MCF 10A (cell line): ENCODE measurements at regions not wholly inside any gene's neighbourhood (a gene's known extent, or its start where the extent isn't known, plus 50 kb on each side); places are given as distances from the start of the nearest gene placed in this dataset.
"Not testable (repeated sequence)": the region's sequence is repeated elsewhere in the genome, so short reads cannot be mapped to it uniquely, and the experiment has no call there.

Experiments
- BruUV-seq: library from RNA; stranded (reverse); fragments of 400-500 nt; replicated peaks from 2 replicates; lab custom pipeline; 2021; lab: Mats Ljungman, UMichigan
- CTCF ChIA-PET: fragments of 300-600 bp; sonication (Branson Sonifier 250); formaldehyde crosslinking; extraction: SDS; loops from one replicate; lab custom pipeline; 2021; ENCODE audit warnings: antibody characterized with exemption, inconsistent platforms; lab: Yijun Ruan, JAX
- POLR2A ChIA-PET: fragments of 300-600, 350-650 bp; sonication (Branson Sonifier 250); formaldehyde crosslinking; extraction: SDS; loops from one replicate; lab custom pipeline; 2020; ENCODE audit warnings: antibody characterized with exemption, inconsistent platforms; lab: Yijun Ruan, JAX
- DNase-seq: peaks from one replicate; pipeline ENCODE4 v3.0.0-alpha.2; 2018; ENCODE audit not compliant: unreplicated experiment
- H3K27ac Mint-ChIP-seq: one replicate; pipeline ENCODE4 v1.8.0; 2022; ENCODE audit warnings: mild to moderate bottlenecking, low read depth, mixed read lengths; ENCODE audit not compliant: unreplicated experiment
- H3K27me3 Mint-ChIP-seq: one replicate; pipeline ENCODE4 v1.8.0; 2022; ENCODE audit warnings: mixed read lengths; ENCODE audit not compliant: insufficient read depth, unreplicated experiment
- H3K36me3 Mint-ChIP-seq: one replicate; pipeline ENCODE4 v1.8.0; 2022; ENCODE audit warnings: mild to moderate bottlenecking, moderate library complexity, mixed read lengths; ENCODE audit not compliant: insufficient read depth, unreplicated experiment
- H3K4me1 Mint-ChIP-seq: one replicate; pipeline ENCODE4 v1.8.0; 2022; ENCODE audit warnings: mixed read lengths; ENCODE audit not compliant: insufficient read depth, unreplicated experiment
- H3K4me3 Mint-ChIP-seq: one replicate; pipeline ENCODE4 v1.8.0; 2022; ENCODE audit warnings: mild to moderate bottlenecking, moderate library complexity, mixed read lengths; ENCODE audit not compliant: unreplicated experiment
- H3K9me3 Mint-ChIP-seq: one replicate; pipeline ENCODE4 v1.8.0; 2022; ENCODE audit warnings: mixed read lengths; ENCODE audit not compliant: unreplicated experiment
- intact Hi-C: fragments of 100-400 bp; cut with micrococcal nuclease; formaldehyde crosslinking; loops from 2 replicates; pipeline ENCODE4 v1.14.1; 2022
- TF ChIP-seq, protein P1 (sequence below): fragments of 200-600 bp; IDR thresholded peaks from one replicate; pipeline ENCODE4 v1.8.0; 2022; ENCODE audit warnings: antibody characterized with exemption, mild to moderate bottlenecking; ENCODE audit not compliant: unreplicated experiment

DNA sequence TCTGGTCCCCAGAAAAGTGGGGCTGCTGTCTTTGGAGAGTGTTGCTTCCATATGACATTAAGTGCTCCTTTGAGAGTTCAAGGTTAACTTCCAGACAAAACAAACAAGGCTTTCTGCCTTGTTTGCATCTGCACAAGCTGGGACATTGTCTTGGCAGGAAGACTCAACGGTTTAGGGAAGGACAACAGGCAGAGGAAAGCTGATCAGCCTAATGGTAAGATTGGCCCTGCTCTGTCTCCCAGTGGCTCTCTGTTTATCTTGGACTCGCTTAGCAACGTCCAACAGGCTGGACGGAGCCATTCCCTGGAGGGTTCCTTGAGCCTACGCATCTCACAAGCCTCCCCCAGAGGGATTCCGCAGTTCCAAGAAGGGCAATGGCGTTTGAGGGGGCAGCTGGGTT, 62.2 kb upstream of the SLC44A3 start:
- TF ChIP-seq, protein P1, sequence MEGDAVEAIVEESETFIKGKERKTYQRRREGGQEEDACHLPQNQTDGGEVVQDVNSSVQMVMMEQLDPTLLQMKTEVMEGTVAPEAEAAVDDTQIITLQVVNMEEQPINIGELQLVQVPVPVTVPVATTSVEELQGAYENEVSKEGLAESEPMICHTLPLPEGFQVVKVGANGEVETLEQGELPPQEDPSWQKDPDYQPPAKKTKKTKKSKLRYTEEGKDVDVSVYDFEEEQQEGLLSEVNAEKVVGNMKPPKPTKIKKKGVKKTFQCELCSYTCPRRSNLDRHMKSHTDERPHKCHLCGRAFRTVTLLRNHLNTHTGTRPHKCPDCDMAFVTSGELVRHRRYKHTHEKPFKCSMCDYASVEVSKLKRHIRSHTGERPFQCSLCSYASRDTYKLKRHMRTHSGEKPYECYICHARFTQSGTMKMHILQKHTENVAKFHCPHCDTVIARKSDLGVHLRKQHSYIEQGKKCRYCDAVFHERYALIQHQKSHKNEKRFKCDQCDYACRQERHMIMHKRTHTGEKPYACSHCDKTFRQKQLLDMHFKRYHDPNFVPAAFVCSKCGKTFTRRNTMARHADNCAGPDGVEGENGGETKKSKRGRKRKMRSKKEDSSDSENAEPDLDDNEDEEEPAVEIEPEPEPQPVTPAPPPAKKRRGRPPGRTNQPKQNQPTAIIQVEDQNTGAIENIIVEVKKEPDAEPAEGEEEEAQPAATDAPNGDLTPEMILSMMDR, result no peak
- H3K36me3 Mint-ChIP-seq, result no peaks in the 10 kb centered on the region
- no TSS peak for BruUV-seq
- H3K4me1 Mint-ChIP-seq, result peaks cover 8% of the 10 kb centered on the region
- H3K4me3 Mint-ChIP-seq, result no peak overlapping the region
- DNase-seq, result no peak
- peaks cover 8% of the 10 kb centered on the region for H3K9me3 Mint-ChIP-seq
- ChIA-PET POLR2A (no interaction called here), CTCF (no interaction called here)
- intact Hi-C loops, result no loop called here
- H3K27ac Mint-ChIP-seq, result no peak overlapping the region
- H3K27me3 Mint-ChIP-seq, result no peaks in the 10 kb centered on the region

DNA sequence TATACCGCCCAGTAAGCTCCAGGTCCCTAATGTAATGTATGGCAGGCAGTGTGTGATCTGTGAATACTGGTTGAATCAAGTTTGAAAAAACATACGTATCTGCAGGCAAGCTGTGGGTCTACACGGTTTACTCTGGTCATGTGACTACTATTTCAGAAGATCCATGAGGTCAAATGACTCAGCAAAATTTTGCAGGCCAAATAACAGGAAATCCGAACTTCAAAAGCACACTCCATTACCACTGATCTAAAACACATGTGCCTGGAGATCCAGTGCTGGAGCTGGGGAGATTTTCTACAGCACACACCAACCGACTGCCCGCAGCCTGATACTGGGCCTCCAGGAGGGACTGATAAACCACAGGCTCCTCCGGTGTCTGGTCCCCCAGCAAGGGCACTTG, 64.5 kb upstream of the SLC44A3 start:
- DNase-seq, result peak; percentile 39
- H3K9me3 Mint-ChIP-seq, result peaks cover 8% of the 10 kb centered on the region
- no TSS peak for BruUV-seq
- TF ChIP-seq, protein P1, result no peak
- H3K4me3 Mint-ChIP-seq, result no peak overlapping the region
- no peaks in the 10 kb centered on the region for H3K36me3 Mint-ChIP-seq
- intact Hi-C loops, result no loop called here
- ChIA-PET POLR2A (interaction anchor here (1.4 kb wide), 1 partner anchor 11 kb away, joined by 3 read pairs; no protein-coding TSS in a partner anchor), CTCF (interaction anchor here (1.5 kb wide), 1 partner anchor 20 kb away, joined by 3 read pairs; no protein-coding TSS in a partner anchor)
- no peak overlapping the region for H3K27ac Mint-ChIP-seq
- H3K27me3 Mint-ChIP-seq, result no peaks in the 10 kb centered on the region
- peaks cover 8% of the 10 kb centered on the region for H3K4me1 Mint-ChIP-seq

DNA sequence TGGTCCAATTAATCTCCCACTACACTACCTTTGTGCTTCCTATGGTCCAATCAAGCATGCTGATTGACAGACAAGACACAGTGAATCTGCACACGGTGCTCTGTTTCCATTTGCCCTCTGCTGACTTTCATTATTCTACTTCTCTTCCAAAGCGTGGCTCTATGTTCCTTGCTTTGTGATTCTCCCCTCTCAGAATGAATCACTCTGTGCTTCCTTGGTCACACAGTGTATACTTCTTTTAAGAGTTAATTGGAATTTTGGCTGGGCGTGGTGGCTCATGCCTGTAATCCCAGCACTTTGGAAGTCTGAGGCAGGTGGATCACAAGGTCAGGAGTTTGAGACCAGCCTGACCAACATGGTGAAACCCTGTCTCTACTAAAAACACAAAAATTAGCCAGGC, 65.1 kb upstream of the SLC44A3 start:
- H3K9me3 Mint-ChIP-seq, result peaks cover 11% of the 10 kb centered on the region
- H3K27ac Mint-ChIP-seq, CTCF ChIA-PET, H3K36me3 Mint-ChIP-seq, H3K4me1 Mint-ChIP-seq, H3K27me3 Mint-ChIP-seq, BruUV-seq, H3K4me3 Mint-ChIP-seq, intact Hi-C loops, DNase-seq: not testable (repeated sequence)
- POLR2A ChIA-PET, result interaction anchor here (0.7 kb wide), 1 partner anchor 220 kb away, joined by 3 read pairs; no protein-coding TSS in a partner anchor

DNA sequence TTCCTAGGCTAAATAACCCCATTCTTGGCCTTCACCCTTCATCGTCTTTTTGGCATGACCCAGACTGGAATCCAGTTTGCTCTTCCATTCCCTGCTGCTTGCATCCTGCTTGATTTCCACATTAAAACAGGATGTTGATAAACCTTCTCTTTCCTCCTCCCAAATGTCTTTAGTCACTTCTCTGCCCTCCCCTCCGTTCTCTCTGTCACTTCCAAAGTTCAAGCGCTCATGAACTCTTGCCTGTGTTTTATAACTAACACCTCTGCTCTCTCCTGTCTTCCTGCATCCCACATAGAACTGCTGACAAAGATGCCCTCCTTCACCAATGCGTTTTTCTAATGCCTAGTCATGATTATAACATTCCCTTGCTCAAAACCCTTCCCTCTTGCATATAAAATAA, 65.6 kb upstream of the SLC44A3 start:
- no peaks in the 10 kb centered on the region for H3K27me3 Mint-ChIP-seq
- peaks cover 11% of the 10 kb centered on the region for H3K9me3 Mint-ChIP-seq
- ChIA-PET POLR2A (interaction anchor here (0.7 kb wide), 1 partner anchor 220 kb away, joined by 3 read pairs; no protein-coding TSS in a partner anchor), CTCF (interaction anchor here (0.9 to 1.0 kb wide), 2 partner anchors 10 to 290 kb away, joined by 3 read pairs; no protein-coding TSS in a partner anchor)
- no peaks in the 10 kb centered on the region for H3K36me3 Mint-ChIP-seq
- TF ChIP-seq, protein P1, result no peak
- no peak overlapping the region for H3K4me3 Mint-ChIP-seq
- intact Hi-C loops, result no loop called here
- H3K27ac Mint-ChIP-seq, result no peak overlapping the region
- BruUV-seq, result no TSS peak
- no peak for DNase-seq
- peaks cover 8% of the 10 kb centered on the region for H3K4me1 Mint-ChIP-seq
